GM12878 (cell line): ENCODE measurements at regions not wholly inside any gene's neighbourhood (a gene's known extent, or its start where the extent isn't known, plus 50 kb on each side); places are given as distances from the start of the nearest gene placed in this dataset.

Source experiments
- ATAC-seq: fragments of 200-7000 bp; cut with Tn5 transposase; 3 replicates; pipeline ENCODE4 v1.9.1; 2020; ENCODE audit warnings: mild to moderate bottlenecking, moderate library complexity
- BruUV-seq: library from RNA; stranded (reverse); fragments of 400-500 nt; replicated peaks from 2 replicates; lab custom pipeline; 2021; lab: Mats Ljungman, UMichigan
- CTCF ChIA-PET: fragments of 300-600 bp; sonication (Branson Sonifier 250); formaldehyde crosslinking; extraction: SDS; loops from one replicate; lab custom pipeline; 2021; ENCODE audit warnings: inconsistent platforms; lab: Yijun Ruan, JAX
- POLR2A ChIA-PET: fragments of 350-600 bp; formaldehyde crosslinking; extraction: SDS; loops from one replicate; lab custom pipeline; 2021; ENCODE audit warnings: inconsistent platforms; lab: Charles Lee
- RAD21 ChIA-PET: fragments of 300-600 bp; sonication (Branson Sonifier 250); formaldehyde crosslinking; loops from one replicate; lab custom pipeline; 2023; ENCODE audit warnings: antibody characterized with exemption; ENCODE audit not compliant: unreplicated experiment; lab: Charles Lee
- SMC1A ChIA-PET: fragments of 300-600 bp; sonication (Branson Sonifier 250); formaldehyde crosslinking; loops from one replicate; lab custom pipeline; 2023; ENCODE audit not compliant: unreplicated experiment, uncharacterized antibody; lab: Charles Lee
- DNase-seq: peaks from one replicate; pipeline ENCODE4 v3.0.0-alpha.2; 2011; ENCODE audit warnings: low read depth, low spot score
- FAIRE-seq: peaks from 3 replicates; lab custom pipeline; 2011; peaks lifted over from hg19 to GRCh38; lab: Jason Lieb, UNC
- H2AFZ ChIP-seq: 2 replicates; pipeline ENCODE4 v1.6.0; 2011; ENCODE audit warnings: low read depth, low read length, control low read depth; ENCODE audit not compliant: control insufficient read depth
- H3K27ac ChIP-seq: 2 replicates; pipeline ENCODE4 v1.5.1; 2011; ENCODE audit warnings: control low read depth; ENCODE audit not compliant: control insufficient read depth, insufficient read depth
- H3K27me3 ChIP-seq, 2 experiments: replicated peaks in 1 of 2; 2 replicates each; pipeline versions ENCODE4 v1.6.0 to v1.6.1; 2011; ENCODE audit warnings: low read length in 1 of 2; ENCODE audit not compliant: control insufficient read depth in 2 of 2, insufficient read depth in 2 of 2
- H3K36me3 ChIP-seq, 2 experiments: 2 replicates each; pipeline ENCODE4 v1.5.1; 2011; ENCODE audit warnings: low read length in 1 of 2; ENCODE audit not compliant: control insufficient read depth in 2 of 2, insufficient read depth in 2 of 2
- H3K4me1 ChIP-seq: 2 replicates; pipeline ENCODE4 v1.6.1; 2011; ENCODE audit warnings: mild to moderate bottlenecking, low read length, moderate library complexity, mixed read lengths; ENCODE audit not compliant: control insufficient read depth, insufficient read depth
- H3K4me2 ChIP-seq: 2 replicates; pipeline ENCODE4 v1.6.0; 2011; ENCODE audit warnings: control low read depth; ENCODE audit not compliant: control insufficient read depth, insufficient read depth
- H3K4me3 ChIP-seq: fragments of 200-600 bp; sonication (generic); 2 replicates; pipeline ENCODE4 v1.5.1; 2016
- H3K79me2 ChIP-seq: 2 replicates; pipeline ENCODE4 v1.6.0; 2011; ENCODE audit warnings: low read length; ENCODE audit not compliant: control insufficient read depth, insufficient read depth
- H3K9ac ChIP-seq: 2 replicates; pipeline ENCODE4 v1.8.0; 2011; ENCODE audit warnings: low read length, control low read depth, mixed read lengths; ENCODE audit not compliant: control insufficient read depth, insufficient read depth
- H3K9me3 ChIP-seq: replicated peaks from 3 replicates; pipeline ENCODE4 v1.5.1; 2011; ENCODE audit warnings: mild to moderate bottlenecking, low read length; ENCODE audit not compliant: control insufficient read depth, insufficient read depth
- H4K20me1 ChIP-seq: 2 replicates; pipeline ENCODE4 v1.6.0; 2011; ENCODE audit not compliant: control insufficient read depth, insufficient read depth
- CBX3 ChIP-seq: fragments of 200-600 bp; sonication (generic); IDR thresholded peaks from 2 replicates; pipeline ENCODE4 v1.6.1; 2016; ENCODE audit warnings: low read depth, borderline replicate concordance
- EP300 ChIP-seq, 2 experiments: fragments of 150-350 bp in 1 of 2; IDR thresholded peaks; 2 replicates each; pipeline ENCODE4 v1.6.1; 2011 to 2012; ENCODE audit warnings: low read depth in 2 of 2, low read length in 2 of 2, borderline replicate concordance in 1 of 2, improper control_type of control experiment in 1 of 2, inconsistent platforms in 1 of 2; ENCODE audit not compliant: control insufficient read depth in 1 of 2
- JUNB ChIP-seq: IDR thresholded peaks from 2 replicates; pipeline ENCODE4 v1.6.1; 2016; ENCODE audit warnings: antibody characterized with exemption, mild to moderate bottlenecking
- NFXL1 ChIP-seq: fragments of 450-650 bp; IDR thresholded peaks from 2 replicates; pipeline ENCODE4 v1.6.1; 2017; ENCODE audit warnings: antibody characterized with exemption, mild to moderate bottlenecking, borderline replicate concordance
- NFYB ChIP-seq: IDR thresholded peaks from 2 replicates; pipeline ENCODE4 v1.6.1; 2011; ENCODE audit warnings: low read depth, mild to moderate bottlenecking, low read length, improper control_type of control experiment, moderate library complexity; ENCODE audit not compliant: insufficient read depth
- NR2C1 ChIP-seq: fragments of 450-650 bp; IDR thresholded peaks from 2 replicates; pipeline ENCODE4 v1.6.1; 2017; ENCODE audit warnings: antibody characterized with exemption, mild to moderate bottlenecking, moderate library complexity
- SUZ12 ChIP-seq: fragments of 200-600 bp; sonication (generic); IDR thresholded peaks from one replicate; pipeline ENCODE4 v1.6.1; 2018; ENCODE audit warnings: antibody characterized with exemption, mild to moderate bottlenecking; ENCODE audit not compliant: unreplicated experiment
- in situ Hi-C: fragments of 300-500 bp; cut with MboI; formaldehyde crosslinking; loops from 9 replicates; pipeline ENCODE4 v1.14.3; 2018; ENCODE audit warnings: mixed read lengths
- intact Hi-C: fragments of 100-400 bp; cut with micrococcal nuclease; formaldehyde crosslinking; loops from one replicate; pipeline ENCODE4 v1.14.2; 2022; ENCODE audit not compliant: unreplicated experiment
- TF ChIP-seq, protein P1 (sequence below): fragments of 450-650 bp; IDR thresholded peaks from 2 replicates; pipeline ENCODE4 v1.6.1; 2018; ENCODE audit warnings: borderline replicate concordance, mild to moderate bottlenecking; ENCODE audit not compliant: partially characterized antibody

DNA sequence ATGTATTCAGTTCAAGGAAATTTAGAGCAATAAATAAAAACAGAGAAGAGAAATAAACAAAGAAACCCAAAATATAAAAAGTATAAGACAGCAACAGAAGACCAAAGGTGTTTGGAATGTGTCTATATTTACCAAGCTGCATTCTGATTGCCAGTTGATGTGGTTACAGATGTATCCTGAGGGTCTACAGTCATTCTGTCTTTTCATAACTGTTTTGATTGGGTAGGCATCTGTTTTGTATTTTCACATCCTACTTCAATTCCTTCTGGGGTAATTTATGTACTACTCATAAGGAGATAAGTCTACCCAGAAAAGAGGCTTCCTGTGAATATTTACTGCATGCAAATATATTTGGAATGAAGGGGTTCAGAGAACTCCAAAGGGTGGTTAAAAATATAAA lies 596.8 kb upstream of the GCFC2 start:
- no TSS peak for BruUV-seq
- Histone ChIP-seq H4K20me1 (no peaks in the 10 kb centered on the region), H3K79me2 (no peaks in the 10 kb centered on the region), H3K4me2 (no peak overlapping the region), H2AFZ (no peak overlapping the region), H3K36me3 (no peaks in the 10 kb centered on the region), H3K27ac (no peak overlapping the region), H3K4me3 (no peak overlapping the region), H3K9me3 (no peaks in the 10 kb centered on the region; the same call in 2 of the 3 replicates), H3K9ac (no peak overlapping the region), H3K4me1 (no peaks in the 10 kb centered on the region), H3K27me3 (no peaks in the 10 kb centered on the region)
- intact Hi-C loops (loop anchor here (5.0 kb wide), 1 partner anchor 110 kb away; no protein-coding TSS in a partner anchor), in situ Hi-C loops (no loop called here)
- RAD21 ChIA-PET: no interaction called here
- TF ChIP-seq CBX3: no peak
- peak in 1 of 2 experiments; percentile 36; a peak in 1 of 4 replicates for TF ChIP-seq EP300 (IDR thresholded peaks at IDR 0.05; ENCODE audit: borderline replicate concordance in 1 of 2, control insufficient read depth in 1 of 2, low read depth in 2 of 2, low read length in 2 of 2)
- TF ChIP-seq NFYB: 0 out of 2 replicates have a peak, but pooled peaks have one; percentile 16
- CTCF ChIA-PET: interaction anchor here (1.4 kb wide), 1 partner anchor 291 kb away, joined by 4 read pairs; no protein-coding TSS in a partner anchor
- ATAC-seq: peak; percentile 65
- POLR2A ChIA-PET: no interaction called here
- DNase-seq: no peak
- SMC1A ChIA-PET: no interaction called here
- FAIRE-seq: no peak

DNA sequence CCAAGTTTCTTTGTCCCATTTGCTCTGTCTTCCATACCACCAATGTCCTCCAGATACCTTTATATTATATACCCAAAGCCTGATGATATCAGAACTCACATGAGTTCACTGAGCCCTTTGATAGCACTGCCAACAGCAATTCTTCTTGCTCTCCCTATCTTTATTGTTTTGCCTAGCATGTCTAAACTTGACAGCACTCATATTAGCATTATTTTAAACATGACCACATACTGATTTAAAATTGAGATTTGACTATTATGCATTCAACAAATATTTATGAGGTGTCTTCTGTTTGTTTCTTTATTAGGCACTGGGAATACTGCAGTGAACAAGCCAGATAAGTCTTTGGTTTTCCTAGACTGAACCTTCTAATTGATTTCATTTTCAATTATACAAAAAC lies 587.3 kb upstream of the GCFC2 start:
- no peaks in the 10 kb centered on the region for H3K9me3 ChIP-seq
- intact Hi-C loops: no loop called here
- no peak overlapping the region for H3K9ac ChIP-seq
- CTCF ChIA-PET: no interaction called here
- no peaks in the 10 kb centered on the region for H3K36me3 ChIP-seq
- H3K79me2 ChIP-seq: no peaks in the 10 kb centered on the region
- no TSS peak for BruUV-seq
- no peak for DNase-seq
- no peaks in the 10 kb centered on the region for H3K27me3 ChIP-seq
- no peak overlapping the region for H2AFZ ChIP-seq
- SMC1A ChIA-PET: interaction anchor here (0.8 to 1.3 kb wide), 2 partner anchors 10 to 90 kb away, joined by 3 to 4 read pairs; no protein-coding TSS in a partner anchor
- ATAC-seq: no peak
- no peak overlapping the region for H3K4me2 ChIP-seq
- in situ Hi-C loops: no loop called here
- RAD21 ChIA-PET: no interaction called here
- H4K20me1 ChIP-seq: no peaks in the 10 kb centered on the region
- H3K4me1 ChIP-seq: no peaks in the 10 kb centered on the region
- POLR2A ChIA-PET: no interaction called here
- TF ChIP-seq, protein P1, sequence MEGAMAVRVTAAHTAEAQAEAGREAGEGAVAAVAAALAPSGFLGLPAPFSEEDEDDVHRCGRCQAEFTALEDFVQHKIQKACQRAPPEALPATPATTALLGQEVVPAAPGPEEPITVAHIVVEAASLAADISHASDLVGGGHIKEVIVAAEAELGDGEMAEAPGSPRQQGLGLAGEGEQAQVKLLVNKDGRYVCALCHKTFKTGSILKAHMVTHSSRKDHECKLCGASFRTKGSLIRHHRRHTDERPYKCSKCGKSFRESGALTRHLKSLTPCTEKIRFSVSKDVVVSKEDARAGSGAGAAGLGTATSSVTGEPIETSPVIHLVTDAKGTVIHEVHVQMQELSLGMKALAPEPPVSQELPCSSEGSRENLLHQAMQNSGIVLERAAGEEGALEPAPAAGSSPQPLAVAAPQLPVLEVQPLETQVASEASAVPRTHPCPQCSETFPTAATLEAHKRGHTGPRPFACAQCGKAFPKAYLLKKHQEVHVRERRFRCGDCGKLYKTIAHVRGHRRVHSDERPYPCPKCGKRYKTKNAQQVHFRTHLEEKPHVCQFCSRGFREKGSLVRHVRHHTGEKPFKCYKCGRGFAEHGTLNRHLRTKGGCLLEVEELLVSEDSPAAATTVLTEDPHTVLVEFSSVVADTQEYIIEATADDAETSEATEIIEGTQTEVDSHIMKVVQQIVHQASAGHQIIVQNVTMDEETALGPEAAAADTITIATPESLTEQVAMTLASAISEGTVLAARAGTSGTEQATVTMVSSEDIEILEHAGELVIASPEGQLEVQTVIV: no peak
- no peak for TF ChIP-seq SUZ12
- no peak for TF ChIP-seq JUNB
- no peak for TF ChIP-seq NR2C1
- no peak for TF ChIP-seq NFXL1
- H3K27ac ChIP-seq: no peak overlapping the region
- FAIRE-seq: no peak
- no peak overlapping the region for H3K4me3 ChIP-seq
